GM19438 (cell line): ENCODE measurements at regions not wholly inside any gene's neighbourhood (a gene's known extent, or its start where the extent isn't known, plus 50 kb on each side); places are given as distances from the start of the nearest gene placed in this dataset.

Source experiments
- ATAC-seq: cut with Tn5 transposase; IDR thresholded peaks from one replicate; pipeline ENCODE4 v1.9.1; 2021; ENCODE audit warnings: low read depth; ENCODE audit not compliant: unreplicated experiment

DNA sequence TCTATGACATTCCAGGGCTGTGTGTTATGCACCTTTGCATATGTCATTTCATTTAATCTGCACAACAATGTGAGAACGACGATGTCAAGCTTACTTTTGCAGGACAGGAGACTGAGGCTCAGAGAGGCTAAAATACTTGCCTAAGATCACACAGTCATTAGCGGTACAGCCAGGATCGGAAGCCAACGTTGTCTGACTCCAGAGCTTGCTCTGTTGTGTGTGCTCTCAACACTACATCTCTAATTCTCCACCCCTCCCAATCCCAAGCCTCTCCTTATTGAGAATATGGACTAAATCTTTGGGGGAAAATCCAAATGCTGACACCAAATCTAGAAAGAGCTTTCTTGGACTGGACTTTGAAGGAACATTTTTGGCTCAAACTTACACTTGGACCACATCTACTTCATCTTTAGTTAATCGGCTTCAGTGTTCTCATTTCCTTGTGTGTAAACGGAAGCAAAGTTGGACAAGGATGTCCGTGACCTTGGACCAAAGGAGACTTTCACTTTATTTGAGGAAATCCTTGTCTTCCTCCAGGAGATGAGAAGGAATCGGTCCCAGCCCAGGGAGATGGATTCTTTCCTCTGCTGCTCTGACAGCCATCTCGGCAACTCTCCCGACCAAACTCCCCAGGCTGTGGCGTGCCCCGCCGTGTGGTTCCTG, 242.4 kb downstream of the LPIN1 start:
- no peak for ATAC-seq

DNA sequence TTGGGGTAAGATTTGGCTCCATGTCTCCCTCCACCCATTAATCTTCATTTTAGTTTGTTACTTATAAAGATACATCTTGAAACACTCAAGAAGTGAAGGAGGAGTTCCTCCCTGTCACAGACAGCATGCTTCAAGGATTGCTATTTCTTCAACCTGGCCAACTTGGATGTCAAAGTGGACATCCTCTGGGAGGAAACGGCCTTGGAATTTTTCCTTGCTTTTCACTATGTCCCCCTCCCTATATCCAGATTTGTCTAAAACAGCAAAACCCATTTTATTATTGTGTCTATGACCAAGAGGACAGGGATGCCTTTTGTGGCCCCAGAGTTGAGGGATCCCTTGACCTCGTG, 242.9 kb downstream of the LPIN1 start:
- ATAC-seq = no peak

DNA sequence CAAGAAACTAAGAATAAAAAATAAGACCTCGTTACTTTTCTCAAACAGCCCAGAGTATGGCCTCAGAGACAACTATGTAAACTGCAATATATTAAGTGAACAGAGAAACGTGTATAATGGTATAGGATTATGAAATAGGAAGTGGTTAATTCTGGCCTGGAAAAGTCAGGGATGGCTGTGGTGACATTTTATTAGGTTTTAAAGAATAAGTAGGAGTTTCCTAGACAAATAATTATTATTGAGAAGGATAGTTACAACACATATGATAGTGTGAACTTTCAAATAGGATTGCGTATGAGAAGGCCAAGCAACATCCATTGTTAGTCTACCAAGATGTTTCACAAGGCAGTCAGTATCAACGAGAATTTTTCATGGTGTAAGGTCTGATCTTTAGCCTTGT, 244.1 kb downstream of the LPIN1 start:
- no peak for ATAC-seq

DNA sequence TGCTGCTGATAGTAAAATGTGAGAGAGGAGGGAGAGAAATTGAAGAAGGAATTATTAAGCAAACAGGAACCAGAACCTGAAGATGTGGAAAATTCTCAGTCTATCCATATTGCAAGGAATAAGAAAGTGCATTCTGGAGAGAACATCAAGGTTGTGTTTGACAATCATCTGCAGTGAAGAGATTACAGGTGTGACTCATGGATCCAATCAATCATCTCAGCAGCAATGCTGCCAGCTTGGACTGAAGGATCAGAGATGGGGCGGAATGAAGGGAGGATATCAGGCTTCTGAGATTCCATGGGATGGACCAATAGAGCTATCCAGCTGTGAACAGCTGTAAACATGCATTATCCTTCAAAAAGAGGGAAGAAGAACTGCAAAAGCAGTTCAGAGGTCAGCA, 247.3 kb downstream of the LPIN1 start:
- no peak for ATAC-seq

DNA sequence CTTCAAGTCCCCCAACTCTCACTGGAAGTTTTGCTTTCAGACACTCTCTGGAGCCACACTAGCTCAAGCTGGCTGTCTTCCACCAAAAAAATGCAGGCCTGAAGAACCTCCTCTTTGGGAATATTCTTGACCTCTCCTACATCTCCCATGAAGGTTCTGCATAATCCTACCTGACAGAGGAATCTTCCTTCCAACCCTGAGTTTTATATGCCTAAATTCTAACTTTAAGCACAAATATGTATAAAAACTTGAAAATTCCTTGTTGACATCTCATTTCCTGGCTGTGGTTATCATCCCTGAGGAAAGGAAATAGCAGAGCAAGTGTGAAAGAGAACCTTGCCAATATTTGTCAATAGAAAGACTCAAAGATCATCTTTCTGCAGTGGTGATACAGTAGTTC, 249.0 kb downstream of the LPIN1 start:
- ATAC-seq = no peak

DNA sequence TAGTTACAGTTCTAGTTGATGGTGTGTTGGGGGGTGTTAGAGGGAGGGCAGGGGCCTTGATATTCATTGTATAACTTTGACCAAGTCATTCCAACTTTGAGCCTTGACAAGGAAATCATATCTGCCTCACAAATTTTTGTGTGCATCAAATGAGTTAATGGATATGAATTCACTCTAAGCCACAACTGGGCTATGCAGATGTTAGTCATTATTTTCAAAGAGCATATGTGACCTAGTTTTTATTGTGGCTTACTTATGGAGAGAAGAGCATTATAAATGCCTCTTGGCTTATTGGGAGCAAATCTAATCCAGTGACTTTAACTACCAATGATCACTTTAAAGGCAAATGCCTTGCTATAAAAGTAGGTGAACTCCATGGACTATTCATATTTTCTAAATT, 250.2 kb downstream of the LPIN1 start:
- ATAC-seq = no peak

DNA sequence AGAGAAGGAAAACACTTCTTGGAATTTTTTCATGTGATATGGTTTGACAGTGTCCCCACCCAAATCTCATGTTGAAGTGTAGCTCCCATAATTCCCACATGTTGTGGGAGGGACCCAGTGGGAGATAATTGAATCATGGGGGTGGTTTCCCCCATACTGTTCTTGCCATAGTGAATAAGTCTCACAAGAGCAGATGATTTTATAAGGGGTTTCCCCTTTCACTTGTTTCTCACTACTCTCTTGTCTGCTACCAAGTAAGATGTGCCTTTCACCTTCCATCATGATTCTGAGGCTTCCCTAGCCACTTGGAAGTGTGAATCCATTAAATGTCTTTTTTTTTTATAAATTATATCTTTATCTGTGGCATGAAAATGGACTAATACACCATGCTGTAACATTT, 250.7 kb downstream of the LPIN1 start:
- no peak for ATAC-seq

DNA sequence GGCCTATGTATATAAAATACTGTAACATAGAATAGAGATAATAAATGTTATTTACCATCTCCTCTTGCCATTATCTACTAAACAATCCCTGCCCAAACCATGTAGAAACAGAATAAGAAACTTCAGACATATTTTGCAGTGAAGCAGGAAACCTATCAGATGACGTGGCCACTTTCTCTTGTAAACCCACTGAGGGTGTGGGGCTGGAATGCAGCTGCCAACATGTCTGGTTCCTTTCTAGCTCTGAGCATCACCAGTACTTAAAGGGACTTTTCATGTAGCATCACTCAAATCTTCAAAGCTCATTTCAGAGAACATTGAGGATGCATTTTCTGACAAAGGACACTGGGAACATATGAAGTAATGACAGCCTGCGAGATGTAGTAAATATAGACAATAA, 251.8 kb downstream of the LPIN1 start:
- ATAC-seq = peak; percentile 66

DNA sequence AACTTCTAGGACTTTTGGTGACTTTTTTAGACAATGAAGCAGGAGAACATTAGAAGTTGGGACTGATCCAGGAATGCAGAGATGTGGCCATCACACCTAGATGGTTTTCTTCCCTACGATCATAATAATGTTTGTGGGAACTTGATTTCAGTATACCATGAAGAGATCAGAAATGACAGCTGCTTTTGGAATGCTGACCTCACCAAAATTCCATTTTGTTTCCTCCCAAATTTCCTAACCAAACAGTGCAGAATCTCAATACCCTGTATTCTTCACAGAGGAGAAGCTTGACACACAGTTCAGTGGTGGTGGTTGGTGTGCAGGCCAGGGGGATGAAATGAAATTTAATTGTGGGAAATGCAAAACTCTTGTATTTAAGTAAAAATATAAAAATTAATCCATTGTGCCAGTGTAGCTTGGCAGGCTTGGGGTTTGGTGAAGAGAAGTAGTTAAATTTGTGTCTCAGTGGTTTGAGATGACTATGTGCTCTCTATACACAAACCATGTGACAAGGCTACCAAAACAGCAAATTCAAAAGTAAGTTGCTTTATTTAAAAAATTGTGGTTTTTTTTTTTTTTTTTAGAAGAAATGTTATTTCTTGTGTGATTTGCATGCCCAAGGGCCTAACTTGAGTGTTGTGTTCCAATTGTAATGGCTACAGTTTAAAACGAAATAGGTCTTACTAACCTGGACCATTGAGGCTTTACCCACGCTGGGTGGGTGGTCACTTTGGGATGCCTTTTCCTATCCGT, 252.4 kb downstream of the LPIN1 start:
- no peak for ATAC-seq

DNA sequence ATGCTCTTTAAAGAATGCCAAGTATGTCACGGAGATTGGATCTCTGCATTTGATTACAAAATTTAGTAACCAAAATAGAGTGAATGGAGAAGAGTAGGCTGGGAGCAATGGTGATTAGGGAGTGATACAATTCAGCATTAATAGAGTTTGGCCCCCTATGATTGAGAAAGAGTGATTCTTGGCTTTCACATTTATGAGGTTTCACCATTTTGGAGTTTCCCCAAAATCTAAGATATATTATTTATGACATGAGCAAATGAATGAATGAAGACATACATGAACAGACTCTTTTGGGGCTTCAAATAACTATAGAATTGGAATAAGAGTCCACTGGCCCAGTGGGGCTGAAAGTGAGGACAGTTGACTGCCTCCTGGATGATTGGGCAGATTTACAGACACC, 255.2 kb downstream of the LPIN1 start:
- no peak for ATAC-seq

DNA sequence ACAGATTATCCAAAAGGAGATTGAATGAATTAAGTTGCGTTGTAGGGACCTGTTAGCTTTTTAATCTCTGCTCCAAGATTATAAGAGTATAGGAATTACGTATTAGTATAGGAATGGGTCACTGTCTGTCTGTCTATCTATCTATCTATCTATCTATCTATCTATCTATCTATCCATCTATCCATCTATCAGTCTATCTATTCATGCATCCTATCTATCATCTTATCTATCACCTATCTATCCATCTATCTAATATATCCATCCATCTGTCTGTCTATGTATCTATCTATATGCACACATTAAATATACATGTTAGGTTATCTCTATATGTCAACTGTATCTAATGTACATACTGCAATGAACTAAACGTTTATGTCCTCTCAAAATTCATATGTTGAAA, 255.8 kb downstream of the LPIN1 start:
- no peak for ATAC-seq

DNA sequence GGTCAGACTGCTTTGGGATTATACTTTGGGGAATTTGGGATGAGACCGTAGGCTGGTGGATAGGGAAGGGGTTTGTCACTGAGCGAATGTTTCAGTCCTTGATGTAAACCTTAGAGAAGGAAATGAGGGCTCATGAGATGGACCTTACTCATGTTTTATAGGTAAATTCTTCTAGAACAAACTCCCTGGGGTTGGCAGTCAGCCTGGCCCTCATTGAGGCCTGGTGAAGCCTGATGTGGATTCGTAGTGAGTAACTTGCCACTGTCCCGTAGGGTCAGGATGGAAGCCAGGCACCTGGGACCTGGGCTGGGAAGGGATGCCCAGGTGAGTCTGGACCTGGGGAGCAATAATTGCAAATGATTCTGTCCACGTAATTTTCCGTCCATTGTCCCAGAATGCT, 258.3 kb downstream of the LPIN1 start:
- no peak for ATAC-seq

DNA sequence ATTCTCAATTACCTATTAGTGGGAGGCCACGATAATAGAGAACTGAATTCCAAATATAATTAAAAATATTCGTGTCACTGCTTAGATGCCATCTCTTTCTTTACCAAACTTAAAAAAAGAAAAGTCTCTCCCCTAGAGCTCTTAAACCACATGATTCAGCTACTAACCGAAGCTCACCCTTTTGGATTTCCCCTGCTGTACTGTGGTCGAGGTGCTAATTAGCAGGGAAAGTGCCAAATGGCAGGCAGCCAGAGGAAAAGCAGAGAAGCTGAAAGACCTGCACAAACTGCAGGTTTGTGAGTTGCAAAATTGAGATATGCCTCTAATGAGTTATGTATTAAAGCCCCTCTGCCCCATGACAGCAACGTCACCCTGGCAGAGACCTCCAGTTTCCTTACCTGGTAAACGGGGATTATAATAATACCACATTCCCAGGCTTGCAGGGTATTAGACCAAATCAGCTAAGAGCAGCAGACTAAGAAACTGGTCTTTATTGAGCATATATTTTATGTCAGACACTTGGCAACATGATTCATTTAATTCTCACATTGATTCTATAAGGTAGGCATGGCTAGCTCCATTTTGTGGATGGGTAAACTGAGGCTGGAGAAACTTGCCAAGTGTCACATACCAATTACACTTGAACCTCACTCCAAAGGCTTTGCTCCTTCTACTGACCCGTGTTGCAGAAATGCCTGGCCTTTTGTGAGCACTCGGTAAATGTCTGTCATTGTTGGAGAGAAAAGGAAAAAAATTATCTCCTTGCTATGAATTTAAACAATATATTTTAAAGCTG, 259.7 kb downstream of the LPIN1 start:
- peak; percentile 73 for ATAC-seq

DNA sequence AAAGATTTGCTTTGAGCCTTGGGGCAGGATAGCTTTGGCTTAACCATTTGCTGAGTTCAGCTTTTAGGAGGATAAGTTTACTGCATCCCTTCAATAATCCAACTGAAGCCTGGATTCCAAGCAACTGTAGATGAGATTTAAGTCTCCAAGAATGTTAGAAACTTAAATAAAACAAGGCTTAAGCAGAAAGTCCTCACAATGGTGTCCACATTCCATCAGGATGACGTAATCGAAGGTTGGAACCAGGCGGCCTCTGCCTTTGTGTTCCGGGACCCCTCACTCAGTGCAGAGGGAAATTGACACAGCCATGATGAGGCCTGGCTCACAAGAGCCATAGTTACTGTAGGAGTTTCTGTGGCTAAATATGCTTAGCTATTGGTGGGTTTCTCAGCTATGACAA, 260.4 kb downstream of the LPIN1 start:
- no peak for ATAC-seq

DNA sequence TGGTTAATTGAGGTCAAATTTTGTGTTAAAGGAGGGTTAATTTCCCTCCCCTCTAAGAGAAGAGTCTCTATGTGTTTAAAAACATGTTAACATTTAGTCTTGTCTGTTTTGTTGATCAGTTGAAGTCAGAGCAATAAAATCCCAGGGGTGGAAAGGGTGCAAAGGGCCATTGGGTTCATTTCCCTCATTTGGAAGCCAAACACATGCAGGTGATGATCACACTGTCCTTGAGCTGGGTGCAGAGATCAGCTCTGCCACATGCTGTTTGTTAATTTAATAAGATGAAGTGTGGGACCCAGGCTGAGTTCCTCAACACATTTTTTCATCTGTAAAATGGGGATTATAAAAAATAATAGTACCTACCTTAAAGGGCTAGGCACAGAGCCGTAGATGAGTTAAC, 260.9 kb downstream of the LPIN1 start:
- ATAC-seq = no peak

DNA sequence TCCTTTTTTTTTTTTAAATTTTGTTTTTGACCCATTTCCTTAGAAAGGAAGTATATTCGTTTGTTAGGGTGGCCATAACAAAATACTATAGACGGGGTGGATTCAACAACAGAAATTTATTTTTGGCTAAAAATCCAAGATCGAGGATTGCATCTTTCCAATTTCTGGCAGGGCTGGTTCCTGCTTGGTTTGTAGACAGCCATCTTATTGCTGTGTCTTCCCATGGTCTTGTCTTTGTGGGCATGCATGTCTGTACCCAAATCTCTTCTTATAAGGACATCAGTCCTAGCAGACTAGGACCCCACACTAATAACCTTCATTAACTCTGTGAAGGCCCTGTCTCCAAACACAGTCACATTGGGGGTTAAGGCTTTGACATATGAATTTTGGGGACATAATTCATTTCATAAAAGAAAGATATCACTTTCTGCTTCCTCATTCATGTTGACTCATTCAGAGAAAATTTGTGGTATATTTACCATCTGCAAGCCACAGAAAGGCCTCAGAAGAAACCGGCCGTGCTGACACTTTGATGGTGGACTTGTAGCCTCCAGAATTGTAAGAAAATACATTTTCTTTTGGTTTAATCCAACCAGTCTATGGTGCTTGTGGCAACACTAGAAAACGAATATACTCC, 262.1 kb downstream of the LPIN1 start:
- ATAC-seq = peak; percentile 58

DNA sequence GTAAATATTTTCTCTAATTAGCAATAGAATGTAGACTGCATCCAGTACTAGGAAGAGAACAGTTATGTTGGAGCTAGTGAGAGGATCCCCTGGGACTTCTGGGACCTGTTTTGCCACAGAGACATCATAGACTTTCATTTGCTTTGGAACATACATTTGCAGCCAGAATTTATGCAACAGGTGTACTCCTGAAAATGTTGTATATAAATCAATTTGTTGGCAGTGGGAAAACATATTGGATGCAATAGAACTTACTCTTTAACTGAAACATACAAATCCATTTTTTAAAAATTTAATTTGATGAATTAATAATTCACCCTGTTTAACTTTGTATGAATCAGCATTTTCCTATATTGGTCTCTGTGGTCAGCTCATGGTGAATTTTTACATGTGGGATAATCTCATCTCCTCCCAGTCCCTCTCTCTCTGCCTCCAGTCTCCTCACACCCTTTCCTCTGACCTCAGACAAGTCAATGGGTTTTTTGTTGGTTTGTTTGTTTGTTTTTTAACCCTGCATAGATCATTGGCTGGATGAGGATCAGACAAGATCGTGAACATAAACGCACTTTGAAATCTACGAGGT, 263.0 kb downstream of the LPIN1 start:
- no peak for ATAC-seq

DNA sequence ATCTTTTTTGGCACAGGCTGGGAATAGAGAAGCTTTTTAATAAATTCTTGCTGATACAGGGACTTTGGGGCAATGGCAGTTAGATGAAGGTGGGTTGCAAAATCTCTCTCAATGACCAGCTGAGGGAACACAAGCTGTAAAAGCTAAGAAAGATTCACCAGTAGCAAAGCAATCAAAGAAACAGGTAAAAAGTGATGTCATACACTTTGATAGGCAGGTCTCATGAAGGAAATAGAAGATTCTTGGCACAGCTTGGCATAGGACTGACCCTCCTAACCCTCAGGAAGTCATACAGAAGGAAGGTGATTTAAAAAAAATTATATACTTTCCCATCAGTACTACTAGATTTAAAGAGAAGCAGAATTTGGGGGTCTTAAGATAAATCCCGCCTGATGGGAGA, 263.6 kb downstream of the LPIN1 start:
- no peak for ATAC-seq

DNA sequence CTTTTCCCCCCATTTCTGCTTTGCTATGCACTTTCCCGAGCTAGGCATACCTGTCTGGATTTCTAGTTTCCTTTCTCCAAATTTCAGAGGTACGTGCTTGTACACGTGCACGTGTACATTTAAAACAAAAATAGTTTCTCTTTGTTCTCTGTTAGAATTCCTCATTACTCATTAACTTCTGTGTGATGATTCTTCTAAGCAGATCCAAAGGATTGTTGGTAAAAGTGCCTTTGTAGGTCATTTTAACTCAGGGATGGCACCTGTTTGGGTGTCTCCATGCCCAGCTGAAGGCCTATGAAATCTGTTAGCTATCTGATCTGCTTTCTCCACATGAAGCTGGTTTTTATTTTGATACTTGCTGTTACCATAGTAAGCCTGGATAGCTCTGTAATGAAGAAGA, 264.3 kb downstream of the LPIN1 start:
- ATAC-seq = no peak

DNA sequence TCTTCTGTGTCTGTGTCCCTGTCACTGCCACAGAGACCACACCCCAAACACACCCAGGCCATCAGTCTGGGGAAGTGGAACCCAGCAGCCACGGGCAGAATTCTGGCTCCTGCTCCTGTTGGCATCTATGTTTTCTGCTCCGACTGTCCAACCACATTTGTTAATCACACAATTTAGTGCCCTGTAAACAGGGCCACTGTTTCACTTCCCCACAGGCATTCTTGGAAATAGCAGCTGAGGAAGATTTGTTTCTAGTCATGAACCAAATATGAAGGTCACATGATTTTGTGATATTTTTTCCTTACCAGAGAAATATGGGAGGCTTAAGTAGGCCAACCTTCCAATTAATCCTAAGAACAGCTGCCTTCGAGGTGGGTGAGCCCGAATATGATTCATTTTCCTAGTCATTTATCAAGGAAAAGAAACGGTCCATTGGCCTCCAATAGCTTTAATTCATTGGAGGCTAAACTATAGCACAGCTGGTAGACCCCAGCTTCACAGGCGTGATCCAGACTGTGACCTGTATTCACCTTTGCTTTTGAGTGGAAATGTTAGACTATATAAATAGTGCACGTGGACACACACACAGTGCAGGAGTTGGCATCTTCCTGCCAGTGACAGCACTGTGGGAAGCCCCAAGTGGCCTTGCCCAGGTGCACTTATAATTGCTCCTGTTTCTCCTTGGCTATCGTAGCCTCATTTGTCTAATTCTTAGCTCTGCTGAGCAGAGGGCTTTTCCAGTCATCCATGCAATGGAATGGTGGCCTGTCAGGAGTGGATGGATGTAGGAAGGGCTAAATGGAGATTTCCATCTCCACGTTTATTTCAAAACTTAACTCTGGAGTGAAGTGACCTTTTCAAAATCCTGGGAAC, 267.9 kb downstream of the LPIN1 start:
- ATAC-seq = no peak
